MCF 10A (cell line): ENCODE measurements at regions not wholly inside any gene's neighbourhood (a gene's known extent, or its start where the extent isn't known, plus 50 kb on each side); places are given as distances from the start of the nearest gene placed in this dataset.

Experiments used
- BruUV-seq: library from RNA; stranded (reverse); fragments of 400-500 nt; replicated peaks from 2 replicates; lab custom pipeline; 2021; lab: Mats Ljungman, UMichigan
- CTCF ChIA-PET: fragments of 300-600 bp; sonication (Branson Sonifier 250); formaldehyde crosslinking; extraction: SDS; loops from one replicate; lab custom pipeline; 2021; ENCODE audit warnings: antibody characterized with exemption, inconsistent platforms; lab: Yijun Ruan, JAX
- POLR2A ChIA-PET: fragments of 300-600, 350-650 bp; sonication (Branson Sonifier 250); formaldehyde crosslinking; extraction: SDS; loops from one replicate; lab custom pipeline; 2020; ENCODE audit warnings: antibody characterized with exemption, inconsistent platforms; lab: Yijun Ruan, JAX
- DNase-seq: peaks from one replicate; pipeline ENCODE4 v3.0.0-alpha.2; 2018; ENCODE audit not compliant: unreplicated experiment
- H3K27ac Mint-ChIP-seq: one replicate; pipeline ENCODE4 v1.8.0; 2022; ENCODE audit warnings: mild to moderate bottlenecking, low read depth, mixed read lengths; ENCODE audit not compliant: unreplicated experiment
- H3K27me3 Mint-ChIP-seq: one replicate; pipeline ENCODE4 v1.8.0; 2022; ENCODE audit warnings: mixed read lengths; ENCODE audit not compliant: insufficient read depth, unreplicated experiment
- H3K36me3 Mint-ChIP-seq: one replicate; pipeline ENCODE4 v1.8.0; 2022; ENCODE audit warnings: mild to moderate bottlenecking, moderate library complexity, mixed read lengths; ENCODE audit not compliant: insufficient read depth, unreplicated experiment
- H3K4me1 Mint-ChIP-seq: one replicate; pipeline ENCODE4 v1.8.0; 2022; ENCODE audit warnings: mixed read lengths; ENCODE audit not compliant: insufficient read depth, unreplicated experiment
- H3K4me3 Mint-ChIP-seq: one replicate; pipeline ENCODE4 v1.8.0; 2022; ENCODE audit warnings: mild to moderate bottlenecking, moderate library complexity, mixed read lengths; ENCODE audit not compliant: unreplicated experiment
- H3K9me3 Mint-ChIP-seq: one replicate; pipeline ENCODE4 v1.8.0; 2022; ENCODE audit warnings: mixed read lengths; ENCODE audit not compliant: unreplicated experiment
- intact Hi-C: fragments of 100-400 bp; cut with micrococcal nuclease; formaldehyde crosslinking; loops from 2 replicates; pipeline ENCODE4 v1.14.1; 2022
- TF ChIP-seq, protein P1 (sequence below): fragments of 200-600 bp; IDR thresholded peaks from one replicate; pipeline ENCODE4 v1.8.0; 2022; ENCODE audit warnings: antibody characterized with exemption, mild to moderate bottlenecking; ENCODE audit not compliant: unreplicated experiment

DNA sequence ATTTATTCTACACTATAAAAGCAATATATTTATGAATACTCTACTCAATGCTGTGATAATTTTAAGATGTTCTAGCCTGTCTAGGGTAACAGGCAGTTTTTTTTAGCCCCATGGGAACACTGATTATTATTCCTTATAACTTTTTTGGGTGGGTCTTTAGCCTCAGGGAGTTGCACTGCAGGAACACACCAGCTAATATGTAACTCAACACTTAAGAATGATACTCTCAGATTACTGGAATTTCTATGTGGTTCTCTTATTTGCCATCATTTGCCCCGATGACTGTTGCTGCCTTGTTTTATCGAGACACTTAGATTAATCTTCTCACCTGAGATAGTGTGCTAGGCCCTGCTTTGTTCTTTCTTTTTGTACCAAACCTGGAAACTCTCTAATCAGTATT, 396.9 kb upstream of the SLITRK1 start:
- intact Hi-C loops = no loop called here
- Mint-ChIP-seq H3K9me3 (no peaks in the 10 kb centered on the region), H3K36me3 (no peaks in the 10 kb centered on the region), H3K27me3 (no peaks in the 10 kb centered on the region), H3K4me1 (peaks cover 8% of the 10 kb centered on the region), H3K27ac (no peak overlapping the region), H3K4me3 (no peak overlapping the region)
- DNase-seq = no peak
- POLR2A ChIA-PET = no interaction called here
- CTCF ChIA-PET = no interaction called here
- no TSS peak for BruUV-seq
- TF ChIP-seq, protein P1, sequence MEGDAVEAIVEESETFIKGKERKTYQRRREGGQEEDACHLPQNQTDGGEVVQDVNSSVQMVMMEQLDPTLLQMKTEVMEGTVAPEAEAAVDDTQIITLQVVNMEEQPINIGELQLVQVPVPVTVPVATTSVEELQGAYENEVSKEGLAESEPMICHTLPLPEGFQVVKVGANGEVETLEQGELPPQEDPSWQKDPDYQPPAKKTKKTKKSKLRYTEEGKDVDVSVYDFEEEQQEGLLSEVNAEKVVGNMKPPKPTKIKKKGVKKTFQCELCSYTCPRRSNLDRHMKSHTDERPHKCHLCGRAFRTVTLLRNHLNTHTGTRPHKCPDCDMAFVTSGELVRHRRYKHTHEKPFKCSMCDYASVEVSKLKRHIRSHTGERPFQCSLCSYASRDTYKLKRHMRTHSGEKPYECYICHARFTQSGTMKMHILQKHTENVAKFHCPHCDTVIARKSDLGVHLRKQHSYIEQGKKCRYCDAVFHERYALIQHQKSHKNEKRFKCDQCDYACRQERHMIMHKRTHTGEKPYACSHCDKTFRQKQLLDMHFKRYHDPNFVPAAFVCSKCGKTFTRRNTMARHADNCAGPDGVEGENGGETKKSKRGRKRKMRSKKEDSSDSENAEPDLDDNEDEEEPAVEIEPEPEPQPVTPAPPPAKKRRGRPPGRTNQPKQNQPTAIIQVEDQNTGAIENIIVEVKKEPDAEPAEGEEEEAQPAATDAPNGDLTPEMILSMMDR = no peak

DNA sequence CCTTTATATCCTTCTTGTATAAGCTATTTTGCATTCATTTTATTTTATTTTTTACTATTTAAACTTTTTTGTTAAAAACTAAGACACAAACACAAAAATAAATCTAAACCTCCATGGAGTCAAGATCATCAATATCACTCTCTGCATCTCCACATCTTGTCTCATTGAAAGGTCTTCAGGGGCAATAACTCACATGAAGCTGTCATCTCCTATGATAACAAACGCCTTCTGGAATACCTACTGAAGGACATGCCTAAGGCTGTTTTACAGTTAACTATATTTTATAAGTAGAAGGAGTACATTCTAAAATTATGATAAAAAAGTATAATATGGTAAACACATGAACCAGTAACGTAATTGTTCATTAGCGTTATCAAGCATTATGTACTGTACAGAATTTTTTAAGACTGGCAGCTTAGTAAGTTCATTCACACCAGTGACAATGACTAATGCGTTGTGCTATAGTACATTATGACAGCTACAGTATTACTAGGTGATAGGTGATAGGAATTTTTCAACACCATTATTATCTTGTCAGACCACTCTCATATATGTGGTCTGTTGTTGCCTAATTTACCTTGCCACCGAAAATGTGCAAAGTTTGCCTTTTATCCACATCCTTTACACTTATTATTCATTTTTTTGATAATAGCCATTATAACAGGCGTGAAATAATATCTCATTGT, 390.7 kb upstream of the SLITRK1 start:
- DNase-seq = no peak
- ChIA-PET CTCF (interaction anchor here (0.8 kb wide), 1 partner anchor 9 kb away, joined by 5 read pairs; no protein-coding TSS in a partner anchor), POLR2A (interaction anchor here (0.5 to 1.4 kb wide), 2 partner anchors 35 to 39 kb away, joined by 3 read pairs; no protein-coding TSS in a partner anchor)
- no peak overlapping the region for H3K4me3 Mint-ChIP-seq
- no peak overlapping the region for H3K27ac Mint-ChIP-seq
- TF ChIP-seq, protein P1 = no peak
- BruUV-seq = no TSS peak
- no peaks in the 10 kb centered on the region for H3K27me3 Mint-ChIP-seq
- H3K9me3 Mint-ChIP-seq = no peaks in the 10 kb centered on the region
- intact Hi-C loops = no loop called here
- H3K36me3 Mint-ChIP-seq = no peaks in the 10 kb centered on the region
- no peaks in the 10 kb centered on the region for H3K4me1 Mint-ChIP-seq

DNA sequence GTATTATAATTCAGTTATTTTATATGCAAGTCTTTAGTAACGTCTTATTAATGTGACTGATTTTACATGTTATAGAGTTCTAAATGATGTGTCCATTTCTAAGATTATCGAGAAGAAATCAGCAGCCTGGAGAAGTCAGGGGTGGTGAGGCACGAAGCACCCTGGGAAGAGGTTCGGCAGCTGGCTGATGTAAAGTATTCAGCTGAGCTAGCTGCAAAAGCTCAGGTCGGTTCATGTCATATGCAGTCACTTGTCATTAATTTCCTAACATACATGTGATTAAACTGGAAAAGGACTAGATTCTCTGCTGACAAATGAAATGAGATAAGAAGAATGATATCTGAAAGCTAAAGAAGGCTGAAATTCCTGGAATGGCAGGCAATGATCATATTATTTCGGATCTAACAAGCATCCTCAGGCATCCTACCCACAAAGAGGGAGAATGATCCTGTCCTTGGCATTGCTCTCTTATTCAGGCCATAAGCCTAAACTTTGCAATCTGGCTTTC, 383.0 kb upstream of the SLITRK1 start:
- BruUV-seq = no TSS peak
- TF ChIP-seq, protein P1 = no peak
- intact Hi-C loops = no loop called here
- Mint-ChIP-seq H3K27me3 (no peaks in the 10 kb centered on the region), H3K36me3 (no peaks in the 10 kb centered on the region), H3K4me3 (no peak overlapping the region), H3K9me3 (no peaks in the 10 kb centered on the region), H3K4me1 (no peaks in the 10 kb centered on the region), H3K27ac (no peak overlapping the region)
- DNase-seq = no peak
- POLR2A ChIA-PET = no interaction called here
- CTCF ChIA-PET = no interaction called here

DNA sequence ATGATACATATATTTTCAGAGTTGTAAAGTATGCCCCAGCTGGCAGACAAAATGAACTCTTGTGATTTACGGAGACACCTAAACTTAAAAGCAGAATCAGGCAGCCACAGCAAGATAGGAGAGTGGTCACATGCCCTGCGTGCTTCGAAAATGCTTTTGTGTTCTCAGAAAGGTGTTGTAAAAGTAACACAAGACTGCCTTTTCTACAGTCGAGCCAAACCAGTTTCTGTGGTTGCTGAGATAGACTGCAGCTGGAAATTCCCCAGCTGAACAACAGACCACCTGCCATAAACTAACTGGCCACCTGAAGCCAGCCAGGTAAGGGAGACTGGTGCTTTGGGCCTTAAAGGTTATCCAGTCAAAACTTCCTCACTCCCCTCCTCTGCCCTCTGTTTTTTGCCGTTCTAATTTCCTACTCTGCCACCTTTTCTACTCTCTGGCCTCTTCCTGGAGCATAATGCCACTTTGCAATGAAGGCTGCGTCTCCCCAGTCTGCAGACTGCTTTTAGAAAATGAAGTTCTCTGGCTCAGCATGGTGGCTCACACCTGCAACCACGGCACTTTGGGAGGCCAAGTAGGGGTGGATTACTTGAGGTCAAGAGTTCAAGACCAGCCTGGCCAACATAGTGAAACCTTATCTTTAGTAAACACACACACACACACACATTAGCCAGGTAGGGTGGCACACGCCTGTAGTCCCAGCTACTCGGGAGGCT, 381.2 kb upstream of the SLITRK1 start:
- Mint-ChIP-seq H3K27ac (no peak overlapping the region), H3K27me3 (no peaks in the 10 kb centered on the region), H3K4me3 (no peak overlapping the region), H3K9me3 (no peaks in the 10 kb centered on the region), H3K4me1 (no peaks in the 10 kb centered on the region), H3K36me3 (no peaks in the 10 kb centered on the region)
- intact Hi-C loops = no loop called here
- no peak for DNase-seq
- TF ChIP-seq, protein P1 = no peak
- ChIA-PET CTCF (interaction anchor here (0.6 kb wide), 1 partner anchor 9 kb away, joined by 5 read pairs; no protein-coding TSS in a partner anchor), POLR2A (no interaction called here)
- BruUV-seq = no TSS peak
